Neural cell (in vitro differentiated cells): ENCODE measurements at regions not wholly inside any gene's neighbourhood (a gene's known extent, or its start where the extent isn't known, plus 50 kb on each side); places are given as distances from the start of the nearest gene placed in this dataset.

Experiments
- H2AFZ ChIP-seq: fragments of 200-600, 300-800 bp; sonication (generic), shearing (Covaris generic); 2 replicates; pipeline ENCODE4 v1.6.0; 2014; ENCODE audit warnings: low read depth, mild to moderate bottlenecking, antibody characterized with exemption, low read length, moderate library complexity
- H3F3A ChIP-seq: fragments of 200-600 bp; shearing (Covaris generic); 2 replicates; pipeline ENCODE4 v1.6.1; 2016; ENCODE audit warnings: mild to moderate bottlenecking, moderate library complexity, mixed read lengths, antibody characterized with exemption, low read length; ENCODE audit not compliant: insufficient read depth, poor library complexity, severe bottlenecking
- H3K27ac ChIP-seq: fragments of 200-600, 300-800 bp; sonication (generic), shearing (Covaris generic); 2 replicates; pipeline ENCODE4 v1.5.1; 2014; ENCODE audit warnings: mild to moderate bottlenecking, low read length, moderate library complexity
- H3K27me3 ChIP-seq: fragments of 300-800, 200-600 bp; sonication (generic), shearing (Covaris generic); 2 replicates; pipeline ENCODE4 v1.6.0; 2014; ENCODE audit warnings: mild to moderate bottlenecking, low read depth, low read length, moderate library complexity; ENCODE audit not compliant: insufficient read depth
- H3K36me3 ChIP-seq: fragments of 300-800, 200-600 bp; sonication (generic), shearing (Covaris generic); 2 replicates; pipeline ENCODE4 v1.5.1; 2014; ENCODE audit warnings: mild to moderate bottlenecking, antibody characterized with exemption, low read length, moderate library complexity; ENCODE audit not compliant: insufficient read depth
- H3K4me2 ChIP-seq: fragments of 300-800, 200-600 bp; sonication (generic), shearing (Covaris generic); 2 replicates; pipeline ENCODE4 v1.6.0; 2014; ENCODE audit warnings: mild to moderate bottlenecking, low read length
- H3K4me3 ChIP-seq: fragments of 300-800, 200-600 bp; sonication (generic), shearing (Covaris generic); 2 replicates; pipeline ENCODE4 v1.5.1; 2014; ENCODE audit warnings: mild to moderate bottlenecking, low read length, moderate library complexity
- H3K79me2 ChIP-seq: fragments of 200-600 bp; shearing (Covaris generic); replicated peaks from 2 replicates; pipeline ENCODE4 v1.6.0; 2014; ENCODE audit warnings: mild to moderate bottlenecking, low read length, moderate library complexity; ENCODE audit not compliant: insufficient read depth
- H3K9ac ChIP-seq: fragments of 300-800, 200-600 bp; sonication (generic), shearing (Covaris generic); 2 replicates; pipeline ENCODE4 v1.6.1; 2016; ENCODE audit warnings: mild to moderate bottlenecking, low read length, mixed read lengths
- H3K9me2 ChIP-seq: fragments of 200-600 bp; shearing (Covaris generic); 2 replicates; pipeline ENCODE4 v1.6.1; 2016; ENCODE audit warnings: mild to moderate bottlenecking, low read length, mixed read lengths; ENCODE audit not compliant: insufficient read depth
- H3K9me3 ChIP-seq: fragments of 200-600, 300-800 bp; sonication (generic), shearing (Covaris generic); 2 replicates; pipeline ENCODE4 v1.6.1; 2016; ENCODE audit warnings: mild to moderate bottlenecking, mixed run types, low read length, moderate library complexity, mixed read lengths
- H4K20me1 ChIP-seq: fragments of 200-600 bp; shearing (Covaris generic); 2 replicates; pipeline ENCODE4 v1.6.1; 2016; ENCODE audit warnings: mild to moderate bottlenecking, mixed run types; ENCODE audit not compliant: insufficient read depth
- EP300 ChIP-seq: fragments of 450-650 bp; conservative IDR thresholded peaks from 2 replicates; pipeline ENCODE4 v1.6.1; 2014; ENCODE audit warnings: antibody characterized with exemption, mild to moderate bottlenecking, moderate library complexity; ENCODE audit not compliant: poor library complexity, severe bottlenecking
- EZH2 ChIP-seq: fragments of 200-600, 300-800 bp; shearing (Covaris generic), sonication (generic); IDR thresholded peaks from 2 replicates; pipeline ENCODE4 v1.6.1; 2014; ENCODE audit warnings: antibody characterized with exemption, low read length, borderline replicate concordance, mild to moderate bottlenecking; ENCODE audit not compliant: insufficient read depth, poor library complexity, severe bottlenecking
- MXI1 ChIP-seq: fragments of 450-650 bp; conservative IDR thresholded peaks from 2 replicates; pipeline ENCODE4 v1.6.1; 2014; ENCODE audit warnings: antibody characterized with exemption, mild to moderate bottlenecking; ENCODE audit not compliant: poor library complexity, severe bottlenecking
- POLR2AphosphoS5 ChIP-seq: IDR thresholded peaks from 2 replicates; pipeline ENCODE4 v1.6.1; 2012
- RAD21 ChIP-seq: fragments of 450-650 bp; conservative IDR thresholded peaks from 2 replicates; pipeline ENCODE4 v1.6.1; 2014; ENCODE audit warnings: antibody characterized with exemption, mild to moderate bottlenecking, moderate library complexity
- SMC3 ChIP-seq: fragments of 450-650 bp; conservative IDR thresholded peaks from 2 replicates; pipeline ENCODE4 v1.6.1; 2014; ENCODE audit warnings: antibody characterized with exemption, mild to moderate bottlenecking, moderate library complexity; ENCODE audit not compliant: poor library complexity
- TAF1 ChIP-seq: IDR thresholded peaks from 2 replicates; pipeline ENCODE4 v1.6.1; 2012; ENCODE audit warnings: low read depth
- TF ChIP-seq, protein P1 (sequence below): IDR thresholded peaks from 2 replicates; pipeline ENCODE4 v1.6.1; 2012; ENCODE audit warnings: borderline replicate concordance
- TF ChIP-seq, protein P2 (sequence below): fragments of 450-650 bp; IDR thresholded peaks from 2 replicates; pipeline ENCODE4 v1.5.1; 2014; ENCODE audit warnings: antibody characterized with exemption, mild to moderate bottlenecking, moderate library complexity; ENCODE audit not compliant: poor library complexity, severe bottlenecking

DNA sequence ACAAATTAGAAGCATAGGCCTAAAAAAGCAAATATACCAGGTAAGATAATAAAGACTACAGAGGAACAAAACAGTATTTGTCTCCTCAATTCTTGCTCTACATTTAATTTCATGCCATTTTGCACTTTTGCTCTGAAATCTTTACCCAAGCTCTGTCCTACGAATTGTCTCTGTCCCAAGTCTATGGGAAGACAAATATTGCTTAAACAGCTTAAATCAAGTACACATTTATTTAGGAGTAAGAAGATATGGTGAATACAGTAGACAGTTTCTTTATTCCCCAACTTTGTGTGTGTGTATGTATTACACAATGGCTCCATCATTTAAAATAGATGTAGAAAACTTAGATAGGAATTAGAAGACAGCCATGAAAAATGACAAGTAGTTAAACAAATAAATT lies 163.5 kb upstream of the POU5F2 start:
- Histone ChIP-seq H4K20me1 (no peaks in the 10 kb centered on the region), H3K9me3 (no peaks in the 10 kb centered on the region), H2AFZ (no peak overlapping the region), H3F3A (no peaks in the 10 kb centered on the region), H3K4me3 (no peak overlapping the region), H3K79me2 (no peaks in the 10 kb centered on the region), H3K9ac (no peak overlapping the region), H3K27ac (no peak overlapping the region), H3K4me2 (no peak overlapping the region), H3K9me2 (no peaks in the 10 kb centered on the region), H3K36me3 (no peaks in the 10 kb centered on the region), H3K27me3 (no peaks in the 10 kb centered on the region)
- TF ChIP-seq, protein P1, sequence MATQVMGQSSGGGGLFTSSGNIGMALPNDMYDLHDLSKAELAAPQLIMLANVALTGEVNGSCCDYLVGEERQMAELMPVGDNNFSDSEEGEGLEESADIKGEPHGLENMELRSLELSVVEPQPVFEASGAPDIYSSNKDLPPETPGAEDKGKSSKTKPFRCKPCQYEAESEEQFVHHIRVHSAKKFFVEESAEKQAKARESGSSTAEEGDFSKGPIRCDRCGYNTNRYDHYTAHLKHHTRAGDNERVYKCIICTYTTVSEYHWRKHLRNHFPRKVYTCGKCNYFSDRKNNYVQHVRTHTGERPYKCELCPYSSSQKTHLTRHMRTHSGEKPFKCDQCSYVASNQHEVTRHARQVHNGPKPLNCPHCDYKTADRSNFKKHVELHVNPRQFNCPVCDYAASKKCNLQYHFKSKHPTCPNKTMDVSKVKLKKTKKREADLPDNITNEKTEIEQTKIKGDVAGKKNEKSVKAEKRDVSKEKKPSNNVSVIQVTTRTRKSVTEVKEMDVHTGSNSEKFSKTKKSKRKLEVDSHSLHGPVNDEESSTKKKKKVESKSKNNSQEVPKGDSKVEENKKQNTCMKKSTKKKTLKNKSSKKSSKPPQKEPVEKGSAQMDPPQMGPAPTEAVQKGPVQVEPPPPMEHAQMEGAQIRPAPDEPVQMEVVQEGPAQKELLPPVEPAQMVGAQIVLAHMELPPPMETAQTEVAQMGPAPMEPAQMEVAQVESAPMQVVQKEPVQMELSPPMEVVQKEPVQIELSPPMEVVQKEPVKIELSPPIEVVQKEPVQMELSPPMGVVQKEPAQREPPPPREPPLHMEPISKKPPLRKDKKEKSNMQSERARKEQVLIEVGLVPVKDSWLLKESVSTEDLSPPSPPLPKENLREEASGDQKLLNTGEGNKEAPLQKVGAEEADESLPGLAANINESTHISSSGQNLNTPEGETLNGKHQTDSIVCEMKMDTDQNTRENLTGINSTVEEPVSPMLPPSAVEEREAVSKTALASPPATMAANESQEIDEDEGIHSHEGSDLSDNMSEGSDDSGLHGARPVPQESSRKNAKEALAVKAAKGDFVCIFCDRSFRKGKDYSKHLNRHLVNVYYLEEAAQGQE: no peak
- TF ChIP-seq RAD21 (no peak), EZH2 (no peak), TAF1 (no peak), EP300 (no peak), POLR2AphosphoS5 (no peak), SMC3 (no peak), MXI1 (no peak)
- TF ChIP-seq, protein P2, sequence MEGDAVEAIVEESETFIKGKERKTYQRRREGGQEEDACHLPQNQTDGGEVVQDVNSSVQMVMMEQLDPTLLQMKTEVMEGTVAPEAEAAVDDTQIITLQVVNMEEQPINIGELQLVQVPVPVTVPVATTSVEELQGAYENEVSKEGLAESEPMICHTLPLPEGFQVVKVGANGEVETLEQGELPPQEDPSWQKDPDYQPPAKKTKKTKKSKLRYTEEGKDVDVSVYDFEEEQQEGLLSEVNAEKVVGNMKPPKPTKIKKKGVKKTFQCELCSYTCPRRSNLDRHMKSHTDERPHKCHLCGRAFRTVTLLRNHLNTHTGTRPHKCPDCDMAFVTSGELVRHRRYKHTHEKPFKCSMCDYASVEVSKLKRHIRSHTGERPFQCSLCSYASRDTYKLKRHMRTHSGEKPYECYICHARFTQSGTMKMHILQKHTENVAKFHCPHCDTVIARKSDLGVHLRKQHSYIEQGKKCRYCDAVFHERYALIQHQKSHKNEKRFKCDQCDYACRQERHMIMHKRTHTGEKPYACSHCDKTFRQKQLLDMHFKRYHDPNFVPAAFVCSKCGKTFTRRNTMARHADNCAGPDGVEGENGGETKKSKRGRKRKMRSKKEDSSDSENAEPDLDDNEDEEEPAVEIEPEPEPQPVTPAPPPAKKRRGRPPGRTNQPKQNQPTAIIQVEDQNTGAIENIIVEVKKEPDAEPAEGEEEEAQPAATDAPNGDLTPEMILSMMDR: no peak

DNA sequence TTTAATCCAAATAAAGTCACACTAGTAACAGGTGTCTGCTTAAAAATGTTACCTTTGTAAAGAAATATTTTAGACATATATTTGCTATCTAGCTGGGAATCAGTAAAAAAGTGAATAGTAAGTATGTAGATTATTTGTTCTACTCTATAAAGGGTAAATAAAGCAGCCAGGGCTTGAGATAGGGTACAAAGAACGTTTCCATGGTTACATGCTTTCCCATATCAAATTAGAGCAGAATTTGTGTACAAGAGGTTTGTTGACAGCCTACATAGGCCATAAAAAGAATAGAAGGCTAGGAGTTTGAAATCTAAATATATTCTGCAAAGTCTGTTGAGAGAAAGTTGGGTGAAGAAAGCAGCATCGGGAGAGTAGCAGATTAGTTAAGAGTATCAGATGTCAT lies 160.9 kb upstream of the POU5F2 start:
- Histone ChIP-seq H3K9me2 (no peaks in the 10 kb centered on the region), H3K36me3 (no peaks in the 10 kb centered on the region), H3K4me2 (no peak overlapping the region), H3K4me3 (no peak overlapping the region), H3F3A (no peaks in the 10 kb centered on the region), H3K9me3 (no peaks in the 10 kb centered on the region), H3K9ac (no peak overlapping the region), H3K27ac (no peak overlapping the region), H3K27me3 (no peaks in the 10 kb centered on the region), H3K79me2 (no peaks in the 10 kb centered on the region), H4K20me1 (no peaks in the 10 kb centered on the region), H2AFZ (no peak overlapping the region)
- TF ChIP-seq, protein P1: no peak
- no peak for TF ChIP-seq SMC3
- TF ChIP-seq EZH2: no peak
- TF ChIP-seq POLR2AphosphoS5: no peak
